HUES64 (cell line): ENCODE measurements at regions not wholly inside any gene's neighbourhood (a gene's known extent, or its start where the extent isn't known, plus 50 kb on each side); places are given as distances from the start of the nearest gene placed in this dataset.

ENCODE experiments used
- H3K27ac ChIP-seq: 2 replicates; pipeline ENCODE4 v1.7.0; 2013; ENCODE audit warnings: low read depth, low read length, inconsistent platforms
- H3K27me3 ChIP-seq: 2 replicates; pipeline ENCODE4 v1.6.1; 2013; ENCODE audit warnings: mild to moderate bottlenecking, low read length; ENCODE audit not compliant: insufficient read depth
- H3K36me3 ChIP-seq: 2 replicates; pipeline ENCODE4 v1.6.1; 2013; ENCODE audit warnings: mild to moderate bottlenecking, low read length; ENCODE audit not compliant: insufficient read depth
- H3K4me1 ChIP-seq: 2 replicates; pipeline ENCODE4 v1.6.1; 2013; ENCODE audit warnings: mild to moderate bottlenecking, low read length, moderate library complexity; ENCODE audit not compliant: insufficient read depth
- H3K4me3 ChIP-seq: 2 replicates; pipeline ENCODE4 v1.5.1; 2013; ENCODE audit warnings: mild to moderate bottlenecking, low read length, moderate library complexity
- H3K9ac ChIP-seq: 2 replicates; pipeline ENCODE4 v1.6.1; 2013; ENCODE audit warnings: mild to moderate bottlenecking, low read depth, low read length
- H3K9me3 ChIP-seq: 2 replicates; pipeline ENCODE4 v1.6.1; 2013; ENCODE audit warnings: low read depth, low read length; ENCODE audit not compliant: insufficient read depth
- WGBS: fragments of 150-250, 120-280 bp; methylation state at CpG from one replicate; pipeline ENCODE4 v1.1.7; 2013; ENCODE audit warnings: missing lambda C conversion rate; 5-methylcytosine and 5-hydroxymethylcytosine counted together

GRCh38 chr6:66423047-66423446 lies 716.0 kb upstream of the EYS start:
- no peaks in the 10 kb centered on the region for H3K36me3 ChIP-seq
- no peak overlapping the region for H3K9ac ChIP-seq
- H3K27me3 ChIP-seq = no peaks in the 10 kb centered on the region
- no peak overlapping the region for H3K27ac ChIP-seq
- H3K4me1 ChIP-seq = no peaks in the 10 kb centered on the region
- H3K9me3 ChIP-seq = no peaks in the 10 kb centered on the region; the same call in 1 of the 2 replicates
- H3K4me3 ChIP-seq = no peak overlapping the region

GRCh38 chr6:66421570-66421969 lies 714.5 kb upstream of the EYS start:
- H3K36me3 ChIP-seq = no peaks in the 10 kb centered on the region
- no peaks in the 10 kb centered on the region for H3K9me3 ChIP-seq
- WGBS = 67% methylated on average over 3 of the region's 3 CpGs
- no peaks in the 10 kb centered on the region for H3K27me3 ChIP-seq
- no peak overlapping the region for H3K4me3 ChIP-seq
- no peak overlapping the region for H3K9ac ChIP-seq
- no peaks in the 10 kb centered on the region for H3K4me1 ChIP-seq
- no peak overlapping the region for H3K27ac ChIP-seq

GRCh38 chr6:66418906-66419305 lies 711.9 kb upstream of the EYS start:
- Histone ChIP-seq H3K36me3 (no peaks in the 10 kb centered on the region), H3K4me1 (no peaks in the 10 kb centered on the region), H3K9me3 (no peaks in the 10 kb centered on the region), H3K27me3 (no peaks in the 10 kb centered on the region), H3K9ac (no peak overlapping the region), H3K27ac (no peak overlapping the region), H3K4me3 (no peak overlapping the region)
- WGBS = 96% methylated on average over 2 of the region's 2 CpGs

GRCh38 chr6:66403966-66404365 lies 696.9 kb upstream of the EYS start:
- H3K4me3 ChIP-seq = no peak overlapping the region
- no peaks in the 10 kb centered on the region for H3K27me3 ChIP-seq
- H3K4me1 ChIP-seq = no peaks in the 10 kb centered on the region
- no peak overlapping the region for H3K9ac ChIP-seq
- H3K27ac ChIP-seq = no peak overlapping the region
- H3K36me3 ChIP-seq = no peaks in the 10 kb centered on the region
- no peaks in the 10 kb centered on the region for H3K9me3 ChIP-seq

GRCh38 chr6:66402873-66403272 lies 695.8 kb upstream of the EYS start:
- H3K4me3 ChIP-seq = no peak overlapping the region
- no peaks in the 10 kb centered on the region for H3K27me3 ChIP-seq

GRCh38 chr6:66396549-66396948 lies 689.5 kb upstream of the EYS start:
- Histone ChIP-seq H3K27me3 (no peaks in the 10 kb centered on the region), H3K9me3 (no peaks in the 10 kb centered on the region), H3K4me1 (no peaks in the 10 kb centered on the region), H3K36me3 (no peaks in the 10 kb centered on the region), H3K9ac (no peak overlapping the region), H3K4me3 (no peak overlapping the region), H3K27ac (no peak overlapping the region)
- WGBS = 93% methylated on average over 7 of the region's 7 CpGs

More at GRCh38 chr6:66402873-66403272, 695.8 kb upstream of the EYS start:
- 92% methylated on average over 1 of the region's 1 CpG for WGBS
- H3K9ac ChIP-seq = no peak overlapping the region
- H3K9me3 ChIP-seq = no peaks in the 10 kb centered on the region
- H3K27ac ChIP-seq = no peak overlapping the region
- no peaks in the 10 kb centered on the region for H3K4me1 ChIP-seq
- no peaks in the 10 kb centered on the region for H3K36me3 ChIP-seq

- no peaks in the 10 kb centered on the region for H3K4me1 ChIP-seq
- H3K27ac ChIP-seq = no peak overlapping the region
- no peaks in the 10 kb centered on the region for H3K27me3 ChIP-seq
- 93% methylated on average over 6 of the region's 6 CpGs for WGBS
- H3K4me3 ChIP-seq = no peak overlapping the region
- no peak overlapping the region for H3K9ac ChIP-seq
- no peaks in the 10 kb centered on the region for H3K36me3 ChIP-seq
- no peaks in the 10 kb centered on the region for H3K9me3 ChIP-seq
Observed at GRCh38 chr6:66396145-66396544, 689.1 kb upstream of the EYS start.

- no peaks in the 10 kb centered on the region for H3K9me3 ChIP-seq
- no CpG with 5 or more reads among the region's 2 CpGs for WGBS
- no peaks in the 10 kb centered on the region for H3K36me3 ChIP-seq
- H3K9ac ChIP-seq = no peak overlapping the region
- H3K4me3 ChIP-seq = no peak overlapping the region
- no peak overlapping the region for H3K27ac ChIP-seq
- no peaks in the 10 kb centered on the region for H3K4me1 ChIP-seq
- no peaks in the 10 kb centered on the region for H3K27me3 ChIP-seq
Observed at GRCh38 chr6:66390393-66390792, 683.4 kb upstream of the EYS start.

- H3K4me3 ChIP-seq = no peak overlapping the region
- H3K27me3 ChIP-seq = peaks cover 45% of the 10 kb centered on the region
- no peaks in the 10 kb centered on the region for H3K4me1 ChIP-seq
- no peaks in the 10 kb centered on the region for H3K9me3 ChIP-seq
- H3K36me3 ChIP-seq = no peaks in the 10 kb centered on the region
- WGBS = 94% methylated on average over 2 of the region's 2 CpGs
- H3K9ac ChIP-seq = no peak overlapping the region
- H3K27ac ChIP-seq = no peak overlapping the region
Observed at GRCh38 chr6:66376001-66376400, 669.0 kb upstream of the EYS start.

- Histone ChIP-seq H3K4me1 (no peaks in the 10 kb centered on the region), H3K9me3 (no peaks in the 10 kb centered on the region), H3K9ac (no peak overlapping the region), H3K27ac (no peak overlapping the region), H3K27me3 (peaks cover 59% of the 10 kb centered on the region), H3K4me3 (no peak overlapping the region), H3K36me3 (no peaks in the 10 kb centered on the region)
Observed at GRCh38 chr6:66369407-66369806, 662.4 kb upstream of the EYS start.

- H3K27ac ChIP-seq = no peak overlapping the region
- no peak overlapping the region for H3K9ac ChIP-seq
- H3K4me3 ChIP-seq = no peak overlapping the region
- H3K4me1 ChIP-seq = no peaks in the 10 kb centered on the region
- 84% methylated on average over 6 of the region's 6 CpGs for WGBS
- no peaks in the 10 kb centered on the region for H3K36me3 ChIP-seq
- H3K9me3 ChIP-seq = no peaks in the 10 kb centered on the region
- H3K27me3 ChIP-seq = no peaks in the 10 kb centered on the region; the same call in 1 of the 2 replicates
Observed at GRCh38 chr6:66362888-66363287, 655.9 kb upstream of the EYS start.

GRCh38 chr6:66361886-66362285 lies 654.9 kb upstream of the EYS start:
- 97% methylated on average over 8 of the region's 8 CpGs for WGBS
- no peaks in the 10 kb centered on the region; the same call in 1 of the 2 replicates for H3K27me3 ChIP-seq
- 0 out of 2 replicates have a peak, but pooled peaks cover 3% of the 10 kb centered on the region for H3K4me1 ChIP-seq
- H3K36me3 ChIP-seq = no peaks in the 10 kb centered on the region
- H3K9me3 ChIP-seq = no peaks in the 10 kb centered on the region
- H3K27ac ChIP-seq = no peak overlapping the region
- H3K4me3 ChIP-seq = no peak overlapping the region
- H3K9ac ChIP-seq = no peak overlapping the region
